ENCODE measurements at regions not wholly inside any gene's neighbourhood (a gene's known extent, or its start where the extent isn't known, plus 50 kb on each side); places are given as distances from the start of the nearest gene placed in this dataset.

GRCh38 chr3:153456833-153457545 is 295.0 kb downstream of the RAP2B start:
- H3K4me3 ChIP-seq (ENCODE audit: low read length): no peak overlapping the region
- DNase-seq (ENCODE audit: low read depth): no peak
- no peak for TF ChIP-seq CTCF (conservative IDR thresholded peaks at IDR 0.05; ENCODE audit: low read length)

GRCh38 chr3:153458881-153459280 is 296.9 kb downstream of the RAP2B start:
- no peak overlapping the region for H3K4me3 ChIP-seq (ENCODE audit: low read length)
- no peak for TF ChIP-seq CTCF (conservative IDR thresholded peaks at IDR 0.05; ENCODE audit: low read length)
- no peak for DNase-seq (ENCODE audit: low read depth)

GRCh38 chr3:153462545-153462944 is 300.5 kb downstream of the RAP2B start:
- no peak for TF ChIP-seq CTCF (conservative IDR thresholded peaks at IDR 0.05; ENCODE audit: low read length)
- no peak overlapping the region for H3K4me3 ChIP-seq (ENCODE audit: low read length)
- no peak for DNase-seq (ENCODE audit: low read depth)

- no peak overlapping the region for H3K4me3 ChIP-seq (ENCODE audit: low read length)
- no peak for TF ChIP-seq CTCF (conservative IDR thresholded peaks at IDR 0.05; ENCODE audit: low read length)
- DNase-seq (ENCODE audit: low read depth): no peak
These were observed 301.9 kb downstream of the RAP2B start for GRCh38 chr3:153463895-153464294.

GRCh38 chr3:153469162-153469561 is 307.1 kb downstream of the RAP2B start:
- no peak for TF ChIP-seq CTCF (conservative IDR thresholded peaks at IDR 0.05; ENCODE audit: low read length)
- H3K4me3 ChIP-seq (ENCODE audit: low read length): no peak overlapping the region
- no peak for DNase-seq (ENCODE audit: low read depth)

- no peak overlapping the region for H3K4me3 ChIP-seq (ENCODE audit: low read length)
- no peak for DNase-seq (ENCODE audit: low read depth)
- no peak for TF ChIP-seq CTCF (conservative IDR thresholded peaks at IDR 0.05; ENCODE audit: low read length)
These were observed 322.8 kb downstream of the RAP2B start for GRCh38 chr3:153484842-153485241.

- no peak for TF ChIP-seq CTCF (conservative IDR thresholded peaks at IDR 0.05; ENCODE audit: low read length)
- no peak overlapping the region for H3K4me3 ChIP-seq (ENCODE audit: low read length)
- no peak for DNase-seq (ENCODE audit: low read depth)
These were observed 333.4 kb downstream of the RAP2B start for GRCh38 chr3:153495422-153495821.

Measured in AG10803 (cell line).